ENCODE measurements at regions not wholly inside any gene's neighbourhood (a gene's known extent, or its start where the extent isn't known, plus 50 kb on each side); places are given as distances from the start of the nearest gene placed in this dataset.

DNA sequence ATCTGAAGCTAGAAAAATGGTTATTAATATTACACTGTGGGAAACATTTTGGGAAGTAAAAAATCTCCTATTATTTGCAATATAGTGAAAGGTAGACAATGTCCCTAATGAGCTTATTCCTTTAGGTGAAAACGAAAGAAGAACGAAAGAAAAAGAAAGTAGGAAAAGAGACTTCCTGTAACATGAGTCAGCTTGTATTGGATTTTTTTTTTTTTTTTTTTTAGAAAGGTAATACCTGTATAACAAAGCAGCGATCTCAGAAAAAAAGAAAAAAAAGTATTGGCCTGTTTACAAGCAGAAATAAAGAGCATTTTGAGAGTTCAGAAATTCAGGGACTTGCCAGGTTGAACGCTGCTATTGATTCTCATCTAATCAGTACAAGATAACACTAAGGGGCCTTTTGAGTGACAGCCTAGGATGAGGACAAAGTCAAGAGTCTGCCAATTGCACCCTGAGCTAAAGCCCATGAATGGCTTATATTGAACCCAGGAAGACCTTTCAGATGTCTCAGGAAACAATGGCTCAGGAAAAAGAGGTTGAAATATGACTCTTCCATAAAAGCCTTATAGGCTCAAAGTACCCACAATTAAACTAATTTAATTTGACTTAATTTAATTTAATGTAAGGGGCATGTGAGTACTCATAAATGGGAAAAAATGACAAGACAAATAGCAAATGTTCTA is 615.6 kb upstream of the CDH2 start:
- H4K20me1 ChIP-seq (ENCODE audit: control insufficient read depth, insufficient read depth, low read length, poor library complexity, severe bottlenecking) = no peaks in the 10 kb centered on the region
- POLR2A ChIA-PET = no interaction called here
- no peak overlapping the region for H3K27ac Mint-ChIP-seq
- H3K27me3 Mint-ChIP-seq = no peaks in the 10 kb centered on the region
- H3K4me2 ChIP-seq (replicated peaks; ENCODE audit: low read depth, low read length, poor library complexity, severe bottlenecking) = no peak overlapping the region
- H3K36me3 ChIP-seq (replicated peaks in 1 of 2; ENCODE audit: control extremely low read depth in 1 of 2, control insufficient read depth in 1 of 2, extremely low read depth in 1 of 2, insufficient read depth in 2 of 2, low read length in 1 of 2) = no peaks in the 10 kb centered on the region
- CTCF ChIA-PET = no interaction called here
- H3K9me3 Mint-ChIP-seq (ENCODE audit: insufficient read depth) = peaks cover 2% of the 10 kb centered on the region
- ATAC-seq (ENCODE audit: low read depth) (no peak), DNase-seq (no peak)
- no peaks in the 10 kb centered on the region for H3K4me1 ChIP-seq (ENCODE audit: control insufficient read depth in 2 of 2, insufficient read depth in 2 of 2, low read length in 2 of 2)
- no peaks in the 10 kb centered on the region for H3K27me3 ChIP-seq (replicated peaks in 1 of 4; ENCODE audit: control extremely low read depth in 1 of 4, control insufficient read depth in 3 of 4, insufficient read depth in 4 of 4, low read length in 3 of 4)
- H3K4me3 ChIP-seq (ENCODE audit: control extremely low read depth in 1 of 5, extremely low read depth in 1 of 5, insufficient read depth in 1 of 5, low read depth in 2 of 5, low read length in 4 of 5) = no peak overlapping the region
- H3K9ac ChIP-seq (ENCODE audit: low read length) = no peak overlapping the region
- no peaks in the 10 kb centered on the region for H3K4me1 Mint-ChIP-seq
- H3K79me2 ChIP-seq (ENCODE audit: control insufficient read depth, insufficient read depth, low read length) = no peaks in the 10 kb centered on the region
- no peak overlapping the region for H3K27ac ChIP-seq (ENCODE audit: low read length in 2 of 2)
- intact Hi-C loops (cut with micrococcal nuclease) = no loop called here
- no peak for TF ChIP-seq EZH2 (IDR thresholded peaks at IDR 0.05; ENCODE audit: borderline replicate concordance, insufficient read depth, low read depth, low read length, poor library complexity, severe bottlenecking)
- TF ChIP-seq, protein P1, sequence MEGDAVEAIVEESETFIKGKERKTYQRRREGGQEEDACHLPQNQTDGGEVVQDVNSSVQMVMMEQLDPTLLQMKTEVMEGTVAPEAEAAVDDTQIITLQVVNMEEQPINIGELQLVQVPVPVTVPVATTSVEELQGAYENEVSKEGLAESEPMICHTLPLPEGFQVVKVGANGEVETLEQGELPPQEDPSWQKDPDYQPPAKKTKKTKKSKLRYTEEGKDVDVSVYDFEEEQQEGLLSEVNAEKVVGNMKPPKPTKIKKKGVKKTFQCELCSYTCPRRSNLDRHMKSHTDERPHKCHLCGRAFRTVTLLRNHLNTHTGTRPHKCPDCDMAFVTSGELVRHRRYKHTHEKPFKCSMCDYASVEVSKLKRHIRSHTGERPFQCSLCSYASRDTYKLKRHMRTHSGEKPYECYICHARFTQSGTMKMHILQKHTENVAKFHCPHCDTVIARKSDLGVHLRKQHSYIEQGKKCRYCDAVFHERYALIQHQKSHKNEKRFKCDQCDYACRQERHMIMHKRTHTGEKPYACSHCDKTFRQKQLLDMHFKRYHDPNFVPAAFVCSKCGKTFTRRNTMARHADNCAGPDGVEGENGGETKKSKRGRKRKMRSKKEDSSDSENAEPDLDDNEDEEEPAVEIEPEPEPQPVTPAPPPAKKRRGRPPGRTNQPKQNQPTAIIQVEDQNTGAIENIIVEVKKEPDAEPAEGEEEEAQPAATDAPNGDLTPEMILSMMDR (IDR thresholded peaks at IDR 0.05) = no peak
- H3K4me3 Mint-ChIP-seq = no peak overlapping the region
- H3K9me3 ChIP-seq (ENCODE audit: control extremely low read depth in 1 of 3, control insufficient read depth in 2 of 3, insufficient read depth in 1 of 3, low read length in 2 of 3) = no peaks in the 10 kb centered on the region
- WGBS (ENCODE audit: insufficient coverage) = no CpG with 5 or more reads among the region's 4 CpGs
- no peak overlapping the region for H2AFZ ChIP-seq (ENCODE audit: insufficient read depth, low read depth, low read length, poor library complexity, severe bottlenecking)

DNA sequence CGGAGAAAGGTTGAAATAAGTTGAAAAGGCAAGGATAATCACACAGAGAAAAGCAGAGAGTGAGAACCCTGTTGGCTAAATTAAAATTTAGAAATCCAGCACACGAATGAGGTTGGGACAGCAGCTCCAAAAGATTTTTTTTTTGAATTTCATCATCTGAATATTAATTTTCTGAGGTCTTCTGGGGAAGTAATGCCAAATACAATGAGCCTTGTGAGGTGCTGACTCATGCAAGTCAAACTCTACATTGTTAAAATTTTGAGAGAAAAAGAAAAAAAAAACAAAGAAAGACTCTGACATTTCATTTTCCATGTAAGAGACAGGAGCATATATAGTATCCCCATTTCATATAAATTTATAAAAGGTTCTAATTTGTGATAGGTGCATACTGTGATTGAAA is 614.2 kb upstream of the CDH2 start:
- no peak overlapping the region for H3K4me3 Mint-ChIP-seq
- no peak overlapping the region for H3K4me2 ChIP-seq (replicated peaks; ENCODE audit: low read depth, low read length, poor library complexity, severe bottlenecking)
- no peaks in the 10 kb centered on the region for H3K36me3 ChIP-seq (replicated peaks in 1 of 2; ENCODE audit: control extremely low read depth in 1 of 2, control insufficient read depth in 1 of 2, extremely low read depth in 1 of 2, insufficient read depth in 2 of 2, low read length in 1 of 2)
- H2AFZ ChIP-seq (ENCODE audit: insufficient read depth, low read depth, low read length, poor library complexity, severe bottlenecking) = no peak overlapping the region
- no peak overlapping the region for H3K27ac Mint-ChIP-seq
- H3K9me3 ChIP-seq (ENCODE audit: control extremely low read depth in 1 of 3, control insufficient read depth in 2 of 3, insufficient read depth in 1 of 3, low read length in 2 of 3) = no peaks in the 10 kb centered on the region
- H3K9me3 Mint-ChIP-seq (ENCODE audit: insufficient read depth) = peaks cover 2% of the 10 kb centered on the region
- H3K9ac ChIP-seq (ENCODE audit: low read length) = no peak overlapping the region
- H3K4me1 Mint-ChIP-seq = no peaks in the 10 kb centered on the region
- ChIA-PET POLR2A (no interaction called here), CTCF (no interaction called here)
- intact Hi-C loops (cut with micrococcal nuclease) = no loop called here
- H3K27ac ChIP-seq (ENCODE audit: low read length in 2 of 2) = no peak overlapping the region
- DNase-seq (no peak), ATAC-seq (ENCODE audit: low read depth) (no peak)
- H3K79me2 ChIP-seq (ENCODE audit: control insufficient read depth, insufficient read depth, low read length) = no peaks in the 10 kb centered on the region
- H3K27me3 ChIP-seq (replicated peaks in 1 of 4; ENCODE audit: control extremely low read depth in 1 of 4, control insufficient read depth in 3 of 4, insufficient read depth in 4 of 4, low read length in 3 of 4) = no peaks in the 10 kb centered on the region
- TF ChIP-seq, protein P1 (IDR thresholded peaks at IDR 0.05) = no peak
- TF ChIP-seq EZH2 (IDR thresholded peaks at IDR 0.05; ENCODE audit: borderline replicate concordance, insufficient read depth, low read depth, low read length, poor library complexity, severe bottlenecking) = no peak
- no peak overlapping the region for H3K4me3 ChIP-seq (ENCODE audit: control extremely low read depth in 1 of 5, extremely low read depth in 1 of 5, insufficient read depth in 1 of 5, low read depth in 2 of 5, low read length in 4 of 5)
- WGBS (ENCODE audit: insufficient coverage) = 75% methylated on average over 1 of the region's 2 CpGs
- no peaks in the 10 kb centered on the region for H3K4me1 ChIP-seq (ENCODE audit: control insufficient read depth in 2 of 2, insufficient read depth in 2 of 2, low read length in 2 of 2)
- no peaks in the 10 kb centered on the region for H3K27me3 Mint-ChIP-seq
- no peaks in the 10 kb centered on the region for H4K20me1 ChIP-seq (ENCODE audit: control insufficient read depth, insufficient read depth, low read length, poor library complexity, severe bottlenecking)

All from B cell (primary cell).